DND-41 (cell line): ENCODE measurements at regions not wholly inside any gene's neighbourhood (a gene's known extent, or its start where the extent isn't known, plus 50 kb on each side); places are given as distances from the start of the nearest gene placed in this dataset.

ENCODE experiments used
- EZH2 ChIP-seq: IDR thresholded peaks from 3 replicates; pipeline ENCODE4 v1.6.1; 2012; ENCODE audit warnings: borderline replicate concordance, low read depth, mild to moderate bottlenecking, moderate library complexity, low read length, inconsistent platforms; ENCODE audit not compliant: severe bottlenecking
- TF ChIP-seq, protein P1 (sequence below): IDR thresholded peaks from 2 replicates; pipeline ENCODE4 v1.5.1; 2012; ENCODE audit warnings: borderline replicate concordance, low read length, moderate library complexity, mild to moderate bottlenecking; ENCODE audit not compliant: poor library complexity, severe bottlenecking; ENCODE audit errors: extremely low read depth

DNA sequence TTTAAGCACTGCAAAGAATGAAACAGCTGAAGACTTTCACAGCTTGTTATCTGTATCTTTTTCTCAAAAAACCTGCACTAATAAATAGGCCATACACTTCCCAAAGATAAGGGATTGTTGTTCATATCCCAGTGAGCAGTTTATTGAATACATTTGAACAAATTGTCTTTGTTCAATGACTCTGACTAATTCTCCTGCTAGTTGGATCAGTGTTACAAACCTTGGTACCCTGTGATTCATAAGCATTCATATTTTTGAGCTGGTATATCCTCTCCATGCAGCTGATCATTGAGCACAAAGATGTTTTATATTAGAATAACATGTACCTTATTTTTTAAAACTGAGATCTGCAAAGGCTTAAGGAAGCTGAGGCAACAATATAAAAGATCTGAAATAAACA, 58.9 kb upstream of the FSCB start:
- TF ChIP-seq, protein P1, sequence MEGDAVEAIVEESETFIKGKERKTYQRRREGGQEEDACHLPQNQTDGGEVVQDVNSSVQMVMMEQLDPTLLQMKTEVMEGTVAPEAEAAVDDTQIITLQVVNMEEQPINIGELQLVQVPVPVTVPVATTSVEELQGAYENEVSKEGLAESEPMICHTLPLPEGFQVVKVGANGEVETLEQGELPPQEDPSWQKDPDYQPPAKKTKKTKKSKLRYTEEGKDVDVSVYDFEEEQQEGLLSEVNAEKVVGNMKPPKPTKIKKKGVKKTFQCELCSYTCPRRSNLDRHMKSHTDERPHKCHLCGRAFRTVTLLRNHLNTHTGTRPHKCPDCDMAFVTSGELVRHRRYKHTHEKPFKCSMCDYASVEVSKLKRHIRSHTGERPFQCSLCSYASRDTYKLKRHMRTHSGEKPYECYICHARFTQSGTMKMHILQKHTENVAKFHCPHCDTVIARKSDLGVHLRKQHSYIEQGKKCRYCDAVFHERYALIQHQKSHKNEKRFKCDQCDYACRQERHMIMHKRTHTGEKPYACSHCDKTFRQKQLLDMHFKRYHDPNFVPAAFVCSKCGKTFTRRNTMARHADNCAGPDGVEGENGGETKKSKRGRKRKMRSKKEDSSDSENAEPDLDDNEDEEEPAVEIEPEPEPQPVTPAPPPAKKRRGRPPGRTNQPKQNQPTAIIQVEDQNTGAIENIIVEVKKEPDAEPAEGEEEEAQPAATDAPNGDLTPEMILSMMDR, result no peak
- no peak for TF ChIP-seq EZH2
